GM18858 (cell line): ENCODE measurements at regions not wholly inside any gene's neighbourhood (a gene's known extent, or its start where the extent isn't known, plus 50 kb on each side); places are given as distances from the start of the nearest gene placed in this dataset.

Experiments
- ATAC-seq: cut with Tn5 transposase; IDR thresholded peaks from one replicate; pipeline ENCODE4 v1.9.1; 2021; ENCODE audit not compliant: unreplicated experiment

DNA sequence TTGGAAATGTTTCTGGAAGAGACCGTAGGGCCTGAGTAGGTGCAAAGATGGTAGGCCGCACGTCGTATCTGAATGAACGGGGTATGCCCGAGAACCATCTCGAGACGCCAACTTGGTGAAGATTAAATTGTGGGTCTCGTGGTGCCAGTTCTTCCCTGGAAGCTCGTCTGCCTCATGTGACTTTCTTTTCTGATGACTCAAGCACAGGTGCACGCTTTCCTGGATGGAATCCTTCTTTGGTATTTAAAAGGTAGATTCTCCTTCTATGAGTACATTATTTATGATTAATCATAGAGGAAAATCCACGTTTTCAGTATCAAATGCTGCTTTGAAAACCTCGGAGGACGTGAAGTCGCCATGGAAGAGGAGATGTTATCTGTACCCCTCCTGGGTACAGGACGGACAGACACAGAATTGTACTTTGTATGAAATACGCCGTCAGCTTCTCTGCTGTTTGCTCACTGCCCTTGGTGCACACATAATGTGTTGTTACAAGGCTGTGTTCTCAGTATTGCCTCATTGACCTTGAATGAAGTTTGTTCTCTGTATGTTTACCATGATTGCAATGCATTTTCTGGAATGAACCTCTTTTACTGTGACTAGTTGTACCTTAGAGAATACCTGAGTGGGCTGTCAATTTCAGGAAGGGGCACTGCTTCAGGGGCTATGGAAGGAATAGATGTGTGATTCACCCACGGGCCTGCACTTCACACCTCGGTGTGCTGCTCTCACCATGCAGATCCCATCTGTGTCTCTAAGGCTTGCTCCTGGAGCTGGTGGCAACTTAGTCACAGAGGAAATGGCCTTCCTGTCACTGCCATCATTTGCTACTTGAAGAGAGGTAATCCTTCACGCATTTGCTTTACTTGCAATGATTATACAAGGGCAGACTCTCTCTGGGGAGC lies 137.3 kb upstream of the RTL1 start:
- no peak for ATAC-seq

DNA sequence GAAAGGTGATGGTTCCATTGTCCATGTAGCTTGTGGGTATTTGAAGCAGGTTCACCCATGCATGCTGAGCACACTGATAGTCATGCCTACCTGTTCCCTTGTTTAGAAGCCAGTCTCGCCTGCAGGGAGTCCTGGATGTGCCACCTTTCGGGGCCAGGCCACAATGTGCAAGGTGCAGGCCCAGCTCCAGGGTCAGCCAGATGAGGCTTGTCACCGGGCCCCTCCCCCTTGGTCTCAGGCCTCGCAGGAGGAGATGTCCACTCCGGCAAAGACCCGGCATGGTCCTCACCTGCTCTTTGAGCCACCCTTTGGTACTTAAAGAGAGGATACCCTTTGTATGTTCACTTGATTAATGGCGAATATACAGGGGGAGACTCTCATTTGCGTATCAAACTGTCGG lies 140.4 kb upstream of the RTL1 start:
- no peak for ATAC-seq

DNA sequence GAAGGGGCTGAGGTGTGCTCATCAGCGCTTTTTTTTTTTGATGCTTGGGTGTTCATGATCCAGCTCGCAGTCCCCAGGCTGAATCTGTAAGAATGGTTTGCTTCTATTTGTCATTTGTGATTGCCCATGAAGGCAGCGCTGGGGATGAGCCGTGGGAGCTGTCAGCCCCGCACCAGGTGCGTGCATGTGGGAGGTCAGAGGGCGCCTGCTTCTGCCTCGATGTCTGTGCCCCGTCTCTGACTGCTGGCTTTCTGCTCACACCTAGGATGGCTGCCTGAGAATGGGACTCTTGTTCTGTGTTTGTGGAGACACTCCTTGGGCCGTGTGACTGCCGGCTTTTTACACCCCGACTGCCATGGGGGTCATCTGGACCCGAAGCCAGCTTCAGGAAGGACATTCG lies 141.2 kb upstream of the RTL1 start:
- no peak for ATAC-seq

DNA sequence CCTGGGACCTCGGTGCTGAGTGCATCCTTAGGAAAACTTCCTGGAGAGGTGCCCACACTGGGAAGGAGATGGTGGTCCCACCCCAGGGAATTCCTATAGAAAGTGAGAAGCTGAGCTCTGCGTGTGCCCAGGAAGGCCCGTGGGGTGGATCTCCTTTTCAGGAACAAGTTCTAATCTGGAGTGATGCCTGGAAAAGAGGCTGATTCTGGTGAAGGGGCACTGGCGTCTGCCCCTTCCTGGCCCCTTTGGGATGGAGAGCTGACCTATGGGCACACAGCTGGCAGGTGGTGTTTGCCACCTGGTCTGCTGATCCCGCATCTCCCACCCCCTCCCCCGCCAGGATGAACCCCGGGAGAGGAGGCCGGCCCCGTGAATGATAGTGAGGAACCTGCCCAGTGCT lies 142.0 kb upstream of the RTL1 start:
- ATAC-seq = no peak

DNA sequence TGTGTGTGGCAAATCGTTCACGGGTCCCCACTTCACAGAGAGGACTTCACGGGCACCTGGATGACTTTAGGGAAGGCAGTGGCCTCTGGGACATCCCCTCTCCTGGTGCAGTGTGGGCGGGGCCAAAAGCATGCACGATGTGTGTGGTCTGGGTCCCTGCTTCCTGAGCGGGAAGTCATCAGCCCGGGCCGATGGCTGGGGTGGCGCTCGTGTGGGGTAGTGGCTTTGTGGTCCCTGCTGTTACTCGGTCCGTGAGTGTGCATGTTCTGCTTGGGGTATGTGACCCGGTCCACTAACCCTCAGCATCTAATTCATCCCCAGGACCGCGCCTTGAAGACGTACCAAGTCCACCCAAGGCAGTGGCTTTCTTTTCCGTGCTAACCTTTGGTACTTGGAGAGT lies 142.5 kb upstream of the RTL1 start:
- ATAC-seq = no peak

DNA sequence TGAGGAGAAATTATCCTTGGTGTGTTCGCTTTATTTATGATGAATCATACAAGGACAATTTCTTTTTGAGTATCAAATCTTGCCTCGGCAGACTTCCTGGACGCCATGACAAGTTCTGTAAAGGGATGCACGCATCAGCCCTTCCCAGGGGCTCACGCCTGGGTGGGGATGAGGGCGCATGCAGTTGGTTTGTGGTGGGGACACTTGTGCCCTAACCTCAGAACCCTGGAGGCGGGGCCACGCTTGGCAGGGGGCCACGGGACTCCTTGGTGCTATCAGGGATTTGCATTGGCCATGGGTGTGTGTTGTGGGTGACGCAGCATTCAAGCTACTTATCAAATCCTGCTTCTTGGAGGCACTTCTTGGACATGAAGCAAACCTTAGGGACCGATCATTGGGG lies 143.8 kb upstream of the RTL1 start:
- ATAC-seq = no peak

DNA sequence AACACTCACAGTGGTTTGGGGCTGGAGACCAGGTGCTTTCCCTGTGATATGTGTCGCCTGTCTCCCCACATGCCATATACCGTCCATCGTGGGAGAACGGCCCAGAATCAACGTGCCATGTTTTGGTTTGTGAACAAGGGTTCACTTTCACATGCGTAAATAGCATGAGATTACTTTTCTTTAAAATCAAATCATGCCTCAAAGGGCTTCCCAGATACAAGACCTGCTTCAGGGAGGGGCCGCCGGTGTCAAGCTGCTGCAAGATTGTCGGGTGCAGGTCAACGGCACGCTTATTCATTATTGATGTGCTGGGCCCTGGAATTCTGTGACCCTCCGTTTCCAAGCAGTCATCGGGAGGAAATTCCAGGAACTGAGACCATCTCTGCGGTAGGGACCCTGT lies 145.2 kb upstream of the RTL1 start:
- no peak for ATAC-seq

DNA sequence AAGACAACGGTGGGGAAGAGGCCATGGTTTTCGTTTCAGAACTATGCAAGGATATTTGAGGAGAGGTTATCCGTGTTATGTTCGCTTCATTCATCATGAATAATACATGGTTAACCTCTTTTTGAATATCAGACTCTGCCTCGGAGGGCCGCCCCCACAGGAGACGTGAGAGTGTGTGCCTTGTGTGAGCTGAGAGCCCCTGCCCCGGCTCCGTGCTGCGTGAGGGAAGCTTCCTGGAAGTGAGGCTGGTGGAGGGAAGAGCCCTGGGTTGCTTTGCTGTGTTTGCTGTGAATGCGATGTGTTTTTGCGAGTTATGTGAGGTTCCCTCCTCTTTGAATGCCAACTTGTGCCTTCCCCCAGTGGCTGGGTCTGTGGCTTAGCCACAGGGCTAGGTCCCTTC lies 146.0 kb upstream of the RTL1 start:
- ATAC-seq = no peak

DNA sequence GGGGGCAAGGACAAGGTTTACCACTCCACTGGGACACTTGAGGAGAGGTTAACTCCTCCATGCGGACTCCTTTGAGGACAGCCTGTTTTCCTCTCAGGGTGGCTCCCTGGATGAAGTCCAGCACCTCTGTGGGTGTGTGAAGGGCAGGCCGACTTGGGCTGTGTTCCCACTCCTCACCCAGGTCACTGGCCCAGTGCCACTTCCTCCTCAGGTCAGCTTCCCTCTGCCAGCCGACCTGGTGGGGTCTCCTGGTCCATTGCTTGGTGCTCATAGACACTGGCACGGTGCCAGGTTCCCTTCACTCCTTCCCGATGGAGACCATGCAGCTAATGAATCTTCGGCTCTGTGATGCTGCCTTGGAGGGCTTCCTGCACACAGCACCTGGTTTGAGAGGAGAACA lies 146.4 kb upstream of the RTL1 start:
- ATAC-seq = no peak

DNA sequence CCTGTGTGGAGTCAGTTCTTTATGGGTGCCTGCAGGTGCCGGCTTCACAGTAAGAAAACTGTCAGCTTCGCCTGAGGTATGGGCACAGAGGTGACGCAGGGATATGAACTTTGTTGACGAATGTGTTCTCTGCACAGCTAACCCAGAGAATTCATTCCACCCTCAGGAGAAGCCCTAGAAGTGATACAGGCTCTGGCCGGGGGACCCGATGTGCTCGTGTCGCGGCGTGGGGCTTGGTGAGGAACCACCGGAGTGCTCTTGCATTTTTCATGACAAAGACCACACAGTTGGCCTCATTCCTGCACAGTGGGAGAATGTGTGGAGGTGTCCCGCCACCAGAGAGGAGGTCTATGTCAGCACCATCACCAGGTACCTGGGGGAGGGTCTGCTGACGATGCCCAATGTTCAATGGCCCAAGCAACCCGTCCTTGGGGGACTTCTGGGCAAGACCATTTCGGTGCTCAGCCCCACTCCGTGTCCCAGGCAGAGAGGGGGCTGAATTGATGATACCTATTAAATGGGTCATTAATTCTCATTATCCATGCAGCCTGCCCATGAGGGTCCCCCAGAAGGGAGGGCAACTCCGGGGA lies 147.5 kb upstream of the RTL1 start:
- ATAC-seq = no peak

DNA sequence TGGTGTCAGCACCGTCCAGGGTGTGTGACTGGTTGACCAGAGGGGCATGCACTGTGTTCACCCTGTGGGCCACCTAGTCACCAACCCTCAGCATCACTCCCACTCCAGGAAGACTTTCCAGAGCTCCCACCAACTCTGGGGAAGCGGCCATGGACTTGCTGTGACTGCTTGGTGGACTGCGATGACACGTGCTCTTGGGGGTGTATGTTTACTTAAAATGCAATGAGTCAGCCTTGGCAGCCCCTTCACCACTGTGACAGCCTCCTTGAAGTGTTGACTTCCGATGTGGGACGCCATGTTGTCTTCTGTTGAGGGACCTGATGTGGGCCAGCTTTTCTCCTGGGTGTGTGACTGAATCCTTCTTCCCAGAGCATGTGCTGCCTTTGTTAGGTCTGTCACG lies 151.1 kb upstream of the RTL1 start:
- no peak for ATAC-seq

DNA sequence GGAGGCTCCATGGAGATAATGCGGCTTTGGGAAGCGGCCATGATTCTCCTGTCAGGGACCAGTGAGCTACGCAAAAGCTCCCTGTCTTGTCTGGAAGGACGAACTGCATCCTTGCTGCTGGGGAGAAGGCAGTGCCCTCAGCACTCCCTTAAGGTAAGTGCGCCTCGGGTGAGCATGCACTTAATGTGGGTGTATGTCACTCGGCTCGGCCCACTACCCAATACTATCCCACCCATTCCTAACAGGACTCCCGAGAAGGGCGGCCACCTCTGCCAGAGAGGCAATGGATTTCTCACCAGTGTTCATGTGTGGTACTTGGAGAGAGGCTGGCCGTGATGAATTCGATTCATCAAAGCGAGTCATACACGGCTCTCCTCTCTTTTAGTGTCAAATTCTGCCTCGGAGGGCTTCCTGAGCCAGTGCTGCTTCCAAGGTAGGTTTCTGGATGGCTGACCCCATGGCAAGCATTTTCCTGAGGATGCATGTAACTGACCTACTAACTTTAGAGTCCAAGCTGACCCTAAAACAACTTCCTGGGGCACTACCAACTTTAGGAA lies 151.7 kb upstream of the RTL1 start:
- ATAC-seq = no peak

DNA sequence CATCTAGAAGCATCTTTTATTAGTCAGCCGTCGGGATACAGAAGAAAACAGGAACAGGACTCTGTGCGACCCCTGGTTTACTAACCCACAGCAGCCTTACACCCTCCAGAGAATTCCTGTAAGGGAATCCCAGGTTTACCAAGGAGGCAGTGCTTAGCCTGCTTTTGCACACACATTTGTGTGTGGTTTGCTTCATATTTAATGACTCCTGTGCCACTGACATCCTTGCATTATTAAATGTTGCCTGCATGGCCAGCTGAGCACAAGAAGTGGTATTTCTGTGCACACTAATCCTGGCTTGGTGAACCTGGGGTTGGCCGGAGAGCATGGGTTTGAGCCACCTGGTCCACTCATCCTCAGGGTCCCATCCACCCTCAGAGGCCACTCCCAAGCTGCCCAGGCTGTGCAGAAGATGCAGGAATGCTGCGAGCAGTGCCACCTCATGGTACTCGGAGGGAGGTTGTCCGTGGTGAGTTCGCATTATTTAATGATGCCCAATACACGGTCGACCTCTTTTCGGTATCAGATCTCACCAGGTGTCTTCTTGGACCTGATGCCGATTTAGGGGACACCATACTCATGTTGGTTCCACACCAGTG lies 152.4 kb upstream of the RTL1 start:
- no peak for ATAC-seq

DNA sequence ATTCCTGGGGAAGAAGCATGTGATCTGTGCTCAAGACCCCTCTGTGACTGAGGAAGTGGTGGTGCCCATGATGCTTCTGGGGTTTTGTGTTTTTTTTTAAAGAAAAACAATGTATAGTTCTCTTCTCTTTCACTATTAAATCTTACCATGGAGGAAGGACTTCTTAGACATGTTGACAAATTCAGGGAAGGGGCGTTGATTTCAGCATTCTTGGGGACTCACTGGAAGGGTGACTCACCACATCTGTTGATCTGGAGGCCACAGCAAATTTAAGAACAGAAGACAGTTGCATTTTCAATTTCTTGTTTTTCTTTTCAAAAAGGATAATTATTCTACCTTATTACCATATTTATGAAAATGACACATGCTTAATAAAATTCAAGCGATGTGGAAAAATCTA lies 152.9 kb upstream of the RTL1 start:
- ATAC-seq = no peak

DNA sequence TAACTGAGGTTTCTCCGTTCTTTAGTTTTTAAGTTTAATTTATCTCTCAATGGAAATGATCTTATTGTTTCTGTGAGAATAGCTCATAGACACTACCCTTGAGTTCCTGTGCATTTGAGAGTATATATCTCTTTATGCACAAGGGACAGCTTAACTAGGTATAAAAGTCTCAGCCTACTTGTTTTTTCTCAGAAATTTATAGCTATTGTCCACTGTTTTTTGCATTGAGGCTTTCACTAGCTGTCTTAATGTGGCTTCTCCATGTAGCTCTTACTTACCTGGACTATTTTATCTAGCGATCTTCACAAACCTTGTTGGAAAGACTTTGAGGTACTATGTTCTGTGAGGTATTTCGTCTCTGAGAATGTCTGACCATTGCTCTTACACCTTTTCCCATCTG lies 153.9 kb upstream of the RTL1 start:
- no peak for ATAC-seq

DNA sequence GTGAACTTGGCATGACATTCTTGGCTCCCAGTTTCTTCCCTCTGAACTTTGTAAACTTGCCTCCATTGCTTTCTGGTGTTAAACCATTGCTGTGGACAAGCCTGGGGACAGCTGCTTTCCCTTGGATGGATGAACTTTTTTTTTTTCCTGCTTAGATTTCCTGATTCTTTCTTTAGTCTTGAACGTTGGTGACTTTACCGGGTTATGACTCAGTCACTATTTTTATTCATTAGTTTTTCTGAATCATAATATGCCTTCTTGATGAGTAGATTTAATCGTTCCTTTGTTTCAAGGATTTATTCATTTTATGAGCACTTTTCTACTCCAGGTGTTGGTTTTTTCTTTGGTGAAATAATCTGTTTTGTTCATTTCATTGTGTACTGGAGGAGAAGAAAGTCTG lies 155.0 kb upstream of the RTL1 start:
- no peak for ATAC-seq

DNA sequence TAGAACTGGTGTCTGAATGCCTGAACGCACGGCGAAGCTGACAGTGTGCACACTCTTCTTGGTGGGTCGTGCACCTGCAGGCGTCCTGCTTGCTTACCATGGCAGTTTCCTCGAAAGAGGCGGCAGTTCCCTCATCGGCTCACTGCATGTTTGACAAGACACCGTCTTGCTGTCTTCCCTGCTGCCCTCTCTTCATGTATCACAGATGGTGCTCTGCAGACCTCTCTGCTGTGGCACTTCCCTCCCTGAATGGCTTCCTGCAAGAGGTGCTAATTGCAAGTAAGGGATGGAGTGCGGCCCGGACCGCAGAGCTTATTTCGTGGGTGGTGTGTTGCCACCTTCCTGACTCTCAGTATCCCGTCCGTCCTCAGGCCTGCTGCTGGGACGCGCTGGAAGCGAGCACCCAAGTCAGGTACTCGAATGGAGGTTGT lies 156.7 kb upstream of the RTL1 start:
- no peak for ATAC-seq

DNA sequence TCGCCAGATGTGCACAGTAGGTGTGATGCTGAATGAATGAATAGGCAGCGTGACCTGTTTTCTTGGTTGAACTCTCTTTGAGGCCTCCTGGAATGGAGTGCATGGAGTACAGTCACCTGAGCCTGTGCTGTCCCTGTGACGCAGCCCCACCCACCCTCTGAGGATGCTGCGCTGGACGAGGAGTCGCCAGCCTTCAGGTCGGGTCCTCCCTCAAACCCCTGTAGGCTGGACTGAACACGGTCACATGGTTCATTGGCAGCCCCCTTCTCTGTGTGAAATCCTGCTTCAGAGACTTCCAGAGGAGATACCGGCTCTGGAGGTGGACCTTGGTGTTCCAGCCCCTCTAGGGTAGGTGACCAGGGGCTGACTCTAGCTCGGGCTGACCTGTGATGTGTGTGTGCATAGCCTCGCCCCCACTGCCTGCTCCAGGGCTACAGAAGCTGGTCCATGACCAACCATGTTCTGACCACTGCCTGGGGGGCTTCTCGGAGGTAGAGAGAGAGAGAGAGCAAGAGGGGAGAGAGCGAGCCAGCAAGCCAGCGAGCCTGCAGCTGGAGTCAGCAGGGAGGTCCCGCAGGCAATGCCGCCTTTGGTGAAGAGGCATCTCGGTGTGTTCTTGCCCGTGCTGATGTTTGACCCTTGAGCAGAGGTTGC lies 158.0 kb upstream of the RTL1 start:
- no peak for ATAC-seq

DNA sequence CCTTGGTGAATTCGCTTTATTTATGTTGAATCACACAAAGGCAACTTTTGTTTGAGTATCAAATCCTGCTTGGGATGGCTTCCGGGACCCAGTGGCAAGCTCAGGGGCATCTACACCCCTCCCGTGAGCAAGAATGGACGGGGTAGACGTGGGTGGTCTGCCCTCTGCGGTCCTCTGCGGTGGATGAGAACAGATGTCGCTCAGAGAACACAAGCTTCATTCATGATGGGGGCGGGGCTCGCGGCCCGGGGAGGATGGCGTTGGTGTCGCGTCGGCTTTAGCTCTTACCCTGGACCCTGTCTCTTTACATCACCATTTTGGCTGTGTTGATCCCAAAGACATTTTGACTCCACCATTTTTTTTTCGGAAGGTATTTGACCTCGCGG lies 158.5 kb upstream of the RTL1 start:
- no peak for ATAC-seq

DNA sequence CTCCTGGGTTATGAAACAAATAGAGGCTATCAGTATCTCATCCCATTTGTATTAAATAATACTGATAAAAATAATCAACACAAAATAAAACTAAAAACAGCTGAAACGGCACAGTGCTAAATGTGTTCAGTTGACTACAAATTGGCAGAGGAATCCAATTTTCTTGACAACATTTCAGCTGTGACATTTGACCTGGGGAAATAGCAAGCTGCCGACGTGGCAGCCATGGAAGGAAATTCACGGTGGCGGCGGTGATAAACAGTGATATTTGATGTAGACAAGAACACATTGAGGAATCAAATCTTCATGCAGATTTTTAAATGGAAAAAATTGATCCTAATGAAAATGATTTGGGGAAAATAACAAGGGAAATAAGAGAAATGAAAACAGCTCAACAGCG lies 159.1 kb upstream of the RTL1 start:
- ATAC-seq = no peak

DNA sequence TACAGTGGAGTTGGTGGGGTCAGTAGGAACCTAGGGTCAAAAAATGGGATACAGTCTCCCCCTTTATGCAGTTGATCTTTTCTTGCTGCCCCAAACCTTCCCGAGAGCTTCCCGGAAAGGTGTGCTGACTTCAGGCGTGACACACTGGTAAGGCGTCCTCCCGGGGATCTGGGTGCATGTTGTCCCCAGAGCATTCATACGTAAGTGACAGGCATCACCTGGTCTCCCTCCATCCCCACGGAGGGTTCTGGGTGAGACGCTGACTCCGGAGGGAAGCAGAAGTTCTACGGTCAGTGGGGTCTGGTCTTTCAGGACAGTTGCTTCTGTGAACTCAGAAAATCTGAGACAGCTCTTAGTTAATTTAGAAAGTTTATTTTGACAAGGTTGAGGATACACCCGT lies 159.6 kb upstream of the RTL1 start:
- no peak for ATAC-seq
